Suprapubic skin (tissue), 4 donors: ENCODE measurements at regions not wholly inside any gene's neighbourhood (a gene's known extent, or its start where the extent isn't known, plus 50 kb on each side); places are given as distances from the start of the nearest gene placed in this dataset.
A peak's percentile ranks its signal among the peaks of the same experiment; 100 is the strongest.

Experiments
- DNase-seq, 2 donors: peaks; one replicate each; pipeline ENCODE4 v3.0.0-alpha.2; 2019; ENCODE audit warnings: low spot score in 2 of 2
- H3K27ac ChIP-seq: fragments of 200-600 bp; sonication (generic); one replicate; pipeline ENCODE4 v1.5.1; 2019
- H3K27me3 ChIP-seq: fragments of 200-600 bp; sonication (generic); one replicate; pipeline ENCODE4 v1.5.1; 2019
- H3K36me3 ChIP-seq: fragments of 200-600 bp; sonication (generic); one replicate; pipeline ENCODE4 v1.5.1; 2019
- H3K4me1 ChIP-seq: fragments of 200-600 bp; sonication (generic); one replicate; pipeline ENCODE4 v1.5.1; 2019
- H3K4me3 ChIP-seq: fragments of 200-600 bp; sonication (generic); one replicate; pipeline ENCODE4 v1.5.1; 2019; ENCODE audit warnings: mild to moderate bottlenecking
- H3K9me3 ChIP-seq: fragments of 200-600 bp; sonication (generic); one replicate; pipeline ENCODE4 v1.5.1; 2019
- CTCF ChIP-seq, 2 donors: fragments of 200-600 bp in 1 of 2; fragments of 450-650 bp in 1 of 2; sonication (generic) in 1 of 2; IDR thresholded peaks; one replicate each; pipeline ENCODE4 v1.5.1; 2016 to 2019; ENCODE audit warnings: antibody characterized with exemption in 2 of 2, mild to moderate bottlenecking in 1 of 2, moderate library complexity in 1 of 2
- EP300 ChIP-seq: sonication (generic); formaldehyde crosslinking; IDR thresholded peaks from one replicate; pipeline ENCODE4 v1.6.1; 2017; ENCODE audit warnings: antibody characterized with exemption
- POLR2A ChIP-seq, 2 donors: fragments of 450-650 bp; IDR thresholded peaks; one replicate each; pipeline ENCODE4 v1.6.1; 2017; ENCODE audit warnings: antibody characterized with exemption in 2 of 2, mild to moderate bottlenecking in 2 of 2, moderate library complexity in 2 of 2
- POLR2AphosphoS5 ChIP-seq, 3 donors: sonication (generic); formaldehyde crosslinking; IDR thresholded peaks; one replicate each; pipeline ENCODE4 v1.6.1; 2017; ENCODE audit warnings: antibody characterized with exemption in 3 of 3
- WGBS: methylation state at CpG from one replicate; pipeline ENCODE4 v1.1.5; 2018; 5-methylcytosine and 5-hydroxymethylcytosine counted together

GRCh38 chr12:40622246-40622838, 69.9 kb upstream of the CNTN1 start:
- no peaks in the 10 kb centered on the region for H3K4me1 ChIP-seq
- no peaks in the 10 kb centered on the region for H3K27me3 ChIP-seq
- H3K4me3 ChIP-seq, result no peak overlapping the region
- H3K9me3 ChIP-seq, result no peaks in the 10 kb centered on the region
- H3K27ac ChIP-seq, result no peak overlapping the region
- no peaks in the 10 kb centered on the region for H3K36me3 ChIP-seq
- TF ChIP-seq CTCF (IDR thresholded peaks at IDR 0.05) (peak; percentile 30 to 56), POLR2AphosphoS5 (IDR thresholded peaks at IDR 0.05) (no peak), POLR2A (IDR thresholded peaks at IDR 0.05) (no peak), EP300 (no peak)
- WGBS, result 44% methylated on average over 3 of the region's 3 CpGs
- DNase-seq, result peak in 1 of 2 donors; percentile 74

- Histone ChIP-seq H3K27me3 (no peaks in the 10 kb centered on the region), H3K4me1 (no peaks in the 10 kb centered on the region), H3K36me3 (no peaks in the 10 kb centered on the region), H3K4me3 (no peak overlapping the region), H3K9me3 (no peaks in the 10 kb centered on the region), H3K27ac (no peak overlapping the region)
- DNase-seq, result no peak
- TF ChIP-seq EP300, result no peak
- TF ChIP-seq POLR2A (IDR thresholded peaks at IDR 0.05), result no peak
- no peak for TF ChIP-seq POLR2AphosphoS5 (IDR thresholded peaks at IDR 0.05)
- TF ChIP-seq CTCF (IDR thresholded peaks at IDR 0.05), result no peak
Measured at GRCh38 chr12:40632171-40632570, 60.1 kb upstream of the CNTN1 start.

- DNase-seq, result no peak
- TF ChIP-seq CTCF (IDR thresholded peaks at IDR 0.05) (no peak), POLR2AphosphoS5 (IDR thresholded peaks at IDR 0.05) (no peak), POLR2A (IDR thresholded peaks at IDR 0.05) (no peak)
- H3K27me3 ChIP-seq, result no peaks in the 10 kb centered on the region
- no peaks in the 10 kb centered on the region for H3K4me1 ChIP-seq
- no peak overlapping the region for H3K4me3 ChIP-seq
- WGBS, result 52% methylated on average over 3 of the region's 3 CpGs
- H3K36me3 ChIP-seq, result no peaks in the 10 kb centered on the region
- no peak overlapping the region for H3K27ac ChIP-seq
- H3K9me3 ChIP-seq, result no peaks in the 10 kb centered on the region
Measured at GRCh38 chr12:40632933-40633332, 59.3 kb upstream of the CNTN1 start.

GRCh38 chr12:40634517-40635131, 57.6 kb upstream of the CNTN1 start:
- Histone ChIP-seq H3K27ac (no peak overlapping the region), H3K4me3 (no peak overlapping the region), H3K9me3 (no peaks in the 10 kb centered on the region), H3K27me3 (no peaks in the 10 kb centered on the region), H3K36me3 (no peaks in the 10 kb centered on the region), H3K4me1 (no peaks in the 10 kb centered on the region)
- TF ChIP-seq CTCF (IDR thresholded peaks at IDR 0.05), result no peak
- no peak for TF ChIP-seq POLR2AphosphoS5 (IDR thresholded peaks at IDR 0.05)
- TF ChIP-seq POLR2A (IDR thresholded peaks at IDR 0.05), result no peak
- no peak for TF ChIP-seq EP300
- 54% methylated on average over 3 of the region's 3 CpGs for WGBS
- no peak for DNase-seq

- DNase-seq, result no peak
- Histone ChIP-seq H3K9me3 (no peaks in the 10 kb centered on the region), H3K27me3 (no peaks in the 10 kb centered on the region), H3K4me1 (no peaks in the 10 kb centered on the region), H3K36me3 (no peaks in the 10 kb centered on the region), H3K27ac (no peak overlapping the region), H3K4me3 (no peak overlapping the region)
- WGBS, result 64% methylated on average over 1 of the region's 1 CpG
- TF ChIP-seq CTCF (IDR thresholded peaks at IDR 0.05) (no peak), POLR2A (IDR thresholded peaks at IDR 0.05) (no peak)
Measured at GRCh38 chr12:40635141-40635731, 57.0 kb upstream of the CNTN1 start.
